ENCODE measurements at regions not wholly inside any gene's neighbourhood (a gene's known extent, or its start where the extent isn't known, plus 50 kb on each side); places are given as distances from the start of the nearest gene placed in this dataset.

GRCh38 chr20:10739566-10739965 is 65.8 kb upstream of the JAG1 start:
- H3K4me1 Mint-ChIP-seq (ENCODE audit: low read depth, unreplicated experiment): peaks cover 3% of the 10 kb centered on the region
- no peak overlapping the region for H3K27ac Mint-ChIP-seq (ENCODE audit: unreplicated experiment)
- Histone ChIP-seq H3K4me2 (ENCODE audit: low read length) (peak overlapping the region; percentile 62), H3K79me2 (ENCODE audit: insufficient read depth, low read length) (no peaks in the 10 kb centered on the region), H3K27me3 (ENCODE audit: insufficient read depth, low read length) (no peaks in the 10 kb centered on the region), H3K4me1 (ENCODE audit: insufficient read depth, low read length) (no peaks in the 10 kb centered on the region), H3K9ac (ENCODE audit: low read length) (no peak overlapping the region), H3K36me3 (ENCODE audit: insufficient read depth, low read length) (no peaks in the 10 kb centered on the region), H3K27ac (ENCODE audit: low read depth, low read length) (no peak overlapping the region), H4K20me1 (ENCODE audit: insufficient read depth, low read length) (no peaks in the 10 kb centered on the region), H2AFZ (ENCODE audit: low read depth, low read length) (no peak overlapping the region), H3K4me3 (ENCODE audit: insufficient read depth, low read depth, low read length) (no peak overlapping the region), H3K9me3 (ENCODE audit: insufficient read depth, low read depth, low read length) (no peaks in the 10 kb centered on the region)
- DNase-seq (ENCODE audit: low read depth) (no peak), FAIRE-seq (no peak)
- H3K9me3 Mint-ChIP-seq (ENCODE audit: unreplicated experiment): peaks cover 3% of the 10 kb centered on the region
- H3K4me3 Mint-ChIP-seq (ENCODE audit: unreplicated experiment): no peak overlapping the region
- peaks cover 2% of the 10 kb centered on the region for H3K36me3 Mint-ChIP-seq (ENCODE audit: low read depth, unreplicated experiment)
- H3K27me3 Mint-ChIP-seq (ENCODE audit: low read depth, unreplicated experiment): peaks cover 4% of the 10 kb centered on the region
- TF ChIP-seq CTCF (IDR thresholded peaks at IDR 0.05; ENCODE audit: insufficient read depth, low read depth, low read length) (no peak), EZH2 (IDR thresholded peaks at IDR 0.05; ENCODE audit: insufficient read depth, low read length) (no peak)

GRCh38 chr20:10741060-10741459 is 67.3 kb upstream of the JAG1 start:
- no peak for FAIRE-seq
- H3K9me3 Mint-ChIP-seq (ENCODE audit: unreplicated experiment): no peaks in the 10 kb centered on the region
- H3K4me3 Mint-ChIP-seq (ENCODE audit: unreplicated experiment): peak overlapping the region; percentile 20

More at GRCh38 chr20:10741060-10741459, 67.3 kb upstream of the JAG1 start:
- peaks cover 2% of the 10 kb centered on the region for H3K36me3 Mint-ChIP-seq (ENCODE audit: low read depth, unreplicated experiment)
- no peak for DNase-seq (ENCODE audit: low read depth)
- TF ChIP-seq EZH2 (IDR thresholded peaks at IDR 0.05; ENCODE audit: insufficient read depth, low read length) (no peak), CTCF (IDR thresholded peaks at IDR 0.05; ENCODE audit: insufficient read depth, low read depth, low read length) (no peak)
- Histone ChIP-seq H3K36me3 (ENCODE audit: insufficient read depth, low read length) (no peaks in the 10 kb centered on the region), H3K79me2 (ENCODE audit: insufficient read depth, low read length) (no peaks in the 10 kb centered on the region), H3K9me3 (ENCODE audit: insufficient read depth, low read depth, low read length) (no peaks in the 10 kb centered on the region), H3K4me1 (ENCODE audit: insufficient read depth, low read length) (no peaks in the 10 kb centered on the region), H3K9ac (ENCODE audit: low read length) (no peak overlapping the region), H3K27ac (ENCODE audit: low read depth, low read length) (no peak overlapping the region), H2AFZ (ENCODE audit: low read depth, low read length) (no peak overlapping the region), H3K27me3 (ENCODE audit: insufficient read depth, low read length) (no peaks in the 10 kb centered on the region), H4K20me1 (ENCODE audit: insufficient read depth, low read length) (no peaks in the 10 kb centered on the region), H3K4me3 (ENCODE audit: insufficient read depth, low read depth, low read length) (no peak overlapping the region), H3K4me2 (ENCODE audit: low read length) (no peak overlapping the region)
- peaks cover 3% of the 10 kb centered on the region for H3K4me1 Mint-ChIP-seq (ENCODE audit: low read depth, unreplicated experiment)
- no peak overlapping the region for H3K27ac Mint-ChIP-seq (ENCODE audit: unreplicated experiment)
- peaks cover 4% of the 10 kb centered on the region for H3K27me3 Mint-ChIP-seq (ENCODE audit: low read depth, unreplicated experiment)
